Uterus (tissue), 2 donors: ENCODE measurements at regions not wholly inside any gene's neighbourhood (a gene's known extent, or its start where the extent isn't known, plus 50 kb on each side); places are given as distances from the start of the nearest gene placed in this dataset.

Experiments used
- POLR2A ChIP-seq, 2 donors: fragments of 450-650 bp; IDR thresholded peaks; one replicate each; pipeline ENCODE4 v1.6.1; 2016; ENCODE audit warnings: antibody characterized with exemption in 2 of 2, mild to moderate bottlenecking in 1 of 2, moderate library complexity in 1 of 2
- TF ChIP-seq, protein P1 (sequence below), 4 experiments: fragments of 200-600 bp in 2 of 4; fragments of 450-650 bp in 2 of 4; sonication (generic) in 2 of 4; IDR thresholded peaks; one replicate each; pipeline ENCODE4 v1.5.1; 2016 to 2019; ENCODE audit warnings: antibody characterized with exemption in 4 of 4, mild to moderate bottlenecking in 2 of 4, moderate library complexity in 1 of 4

DNA sequence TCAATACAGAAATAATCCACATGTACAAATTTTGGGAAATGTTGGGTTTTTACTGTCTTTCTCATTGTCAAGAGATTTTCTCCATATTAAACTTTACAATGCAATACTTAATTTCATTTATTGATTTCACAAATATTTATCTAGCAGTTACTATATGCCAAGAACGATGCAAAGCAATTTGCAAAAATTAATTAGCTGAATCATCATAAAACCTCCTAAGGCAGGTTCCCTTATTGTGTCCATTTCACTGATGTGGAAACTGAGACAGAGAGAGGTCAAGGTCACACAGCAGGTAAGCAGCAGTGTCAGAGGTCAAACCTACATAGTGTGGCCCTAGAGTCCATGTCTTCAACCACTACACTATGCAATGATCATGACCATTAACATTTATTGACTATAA, 286.8 kb upstream of the AUTS2 start:
- TF ChIP-seq, protein P1, sequence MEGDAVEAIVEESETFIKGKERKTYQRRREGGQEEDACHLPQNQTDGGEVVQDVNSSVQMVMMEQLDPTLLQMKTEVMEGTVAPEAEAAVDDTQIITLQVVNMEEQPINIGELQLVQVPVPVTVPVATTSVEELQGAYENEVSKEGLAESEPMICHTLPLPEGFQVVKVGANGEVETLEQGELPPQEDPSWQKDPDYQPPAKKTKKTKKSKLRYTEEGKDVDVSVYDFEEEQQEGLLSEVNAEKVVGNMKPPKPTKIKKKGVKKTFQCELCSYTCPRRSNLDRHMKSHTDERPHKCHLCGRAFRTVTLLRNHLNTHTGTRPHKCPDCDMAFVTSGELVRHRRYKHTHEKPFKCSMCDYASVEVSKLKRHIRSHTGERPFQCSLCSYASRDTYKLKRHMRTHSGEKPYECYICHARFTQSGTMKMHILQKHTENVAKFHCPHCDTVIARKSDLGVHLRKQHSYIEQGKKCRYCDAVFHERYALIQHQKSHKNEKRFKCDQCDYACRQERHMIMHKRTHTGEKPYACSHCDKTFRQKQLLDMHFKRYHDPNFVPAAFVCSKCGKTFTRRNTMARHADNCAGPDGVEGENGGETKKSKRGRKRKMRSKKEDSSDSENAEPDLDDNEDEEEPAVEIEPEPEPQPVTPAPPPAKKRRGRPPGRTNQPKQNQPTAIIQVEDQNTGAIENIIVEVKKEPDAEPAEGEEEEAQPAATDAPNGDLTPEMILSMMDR (IDR thresholded peaks at IDR 0.05), result no peak
- no peak for TF ChIP-seq POLR2A (IDR thresholded peaks at IDR 0.05)
